Testis (tissue), 2 donors: ENCODE measurements at regions not wholly inside any gene's neighbourhood (a gene's known extent, or its start where the extent isn't known, plus 50 kb on each side); places are given as distances from the start of the nearest gene placed in this dataset.

Source experiments
- CTCF ChIP-seq, 3 experiments: fragments of 450-650 bp in 2 of 3; fragments of 200-600 bp in 1 of 3; sonication (generic) in 1 of 3; IDR thresholded peaks; one replicate each; pipeline ENCODE4 v1.5.1; 2016 to 2019; ENCODE audit warnings: antibody characterized with exemption in 3 of 3, mild to moderate bottlenecking in 2 of 3, moderate library complexity in 1 of 3
- POLR2A ChIP-seq: fragments of 450-650 bp; IDR thresholded peaks from one replicate; pipeline ENCODE4 v1.6.1; 2017; ENCODE audit warnings: antibody characterized with exemption, mild to moderate bottlenecking, moderate library complexity

DNA sequence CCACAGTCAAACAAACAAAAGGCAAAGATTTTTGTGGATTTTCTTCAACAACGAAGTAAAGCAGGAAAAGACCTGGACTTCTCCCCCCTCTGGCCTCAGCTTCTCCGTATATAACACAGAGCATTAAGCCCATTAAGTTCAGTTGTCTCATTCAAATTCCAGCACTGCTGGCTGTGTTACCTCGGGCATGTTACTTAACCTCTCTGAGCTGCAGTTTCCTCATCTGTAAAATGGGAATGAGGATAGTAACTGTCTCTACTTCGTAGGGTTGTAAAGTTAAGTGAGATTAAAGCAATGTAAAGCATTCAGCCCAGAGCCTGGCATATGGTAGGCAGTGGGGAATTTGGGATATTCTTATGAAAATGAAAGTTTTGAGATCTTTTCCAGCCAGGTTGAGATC lies 92.7 kb upstream of the SMIM23 start:
- no peak for TF ChIP-seq CTCF (IDR thresholded peaks at IDR 0.05)
- no peak for TF ChIP-seq POLR2A
